ENCODE measurements at regions not wholly inside any gene's neighbourhood (a gene's known extent, or its start where the extent isn't known, plus 50 kb on each side); places are given as distances from the start of the nearest gene placed in this dataset.

DNA sequence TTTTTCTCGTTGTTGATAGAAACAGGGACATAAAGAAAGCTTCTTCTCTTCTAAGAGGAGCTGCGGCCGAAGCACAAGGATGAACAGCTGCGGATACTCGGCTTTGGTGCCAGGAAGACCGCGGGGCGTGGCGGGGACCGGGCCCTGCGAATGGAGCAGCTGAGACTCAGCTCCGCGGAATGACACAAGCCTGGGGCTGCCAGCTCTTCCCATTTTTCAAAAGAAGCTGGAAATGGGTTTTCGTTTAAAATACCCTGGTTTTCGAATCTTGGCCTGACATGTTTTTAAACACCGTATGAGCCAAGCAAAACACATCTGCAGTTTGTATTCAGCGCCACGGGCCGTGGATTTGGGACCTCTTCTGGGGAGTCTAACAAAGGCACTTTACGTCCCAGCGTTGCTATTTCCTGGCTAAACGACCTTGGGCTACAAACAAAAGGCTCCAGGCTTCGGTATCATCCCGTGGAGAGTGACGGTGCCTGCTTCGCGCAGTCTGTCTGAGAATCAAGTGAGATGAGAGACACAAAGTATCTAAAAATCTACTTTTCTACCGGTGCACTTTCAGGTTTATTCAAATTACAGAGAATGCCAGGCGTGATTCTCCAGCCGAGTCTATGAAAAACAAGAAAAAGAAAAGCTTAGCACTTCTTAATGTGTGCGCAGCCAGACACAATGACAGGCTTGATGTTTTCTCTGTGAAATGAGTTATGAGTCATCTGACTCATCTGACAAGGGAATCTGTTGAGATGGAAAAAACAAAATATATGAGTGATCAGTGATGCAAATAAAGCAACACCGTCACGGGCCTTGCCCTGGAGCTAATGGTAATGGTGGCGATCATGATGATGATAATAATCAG, 114.0 kb upstream of the TMEM132D start:
- no peak for DNase-seq
- TF ChIP-seq, protein P1, sequence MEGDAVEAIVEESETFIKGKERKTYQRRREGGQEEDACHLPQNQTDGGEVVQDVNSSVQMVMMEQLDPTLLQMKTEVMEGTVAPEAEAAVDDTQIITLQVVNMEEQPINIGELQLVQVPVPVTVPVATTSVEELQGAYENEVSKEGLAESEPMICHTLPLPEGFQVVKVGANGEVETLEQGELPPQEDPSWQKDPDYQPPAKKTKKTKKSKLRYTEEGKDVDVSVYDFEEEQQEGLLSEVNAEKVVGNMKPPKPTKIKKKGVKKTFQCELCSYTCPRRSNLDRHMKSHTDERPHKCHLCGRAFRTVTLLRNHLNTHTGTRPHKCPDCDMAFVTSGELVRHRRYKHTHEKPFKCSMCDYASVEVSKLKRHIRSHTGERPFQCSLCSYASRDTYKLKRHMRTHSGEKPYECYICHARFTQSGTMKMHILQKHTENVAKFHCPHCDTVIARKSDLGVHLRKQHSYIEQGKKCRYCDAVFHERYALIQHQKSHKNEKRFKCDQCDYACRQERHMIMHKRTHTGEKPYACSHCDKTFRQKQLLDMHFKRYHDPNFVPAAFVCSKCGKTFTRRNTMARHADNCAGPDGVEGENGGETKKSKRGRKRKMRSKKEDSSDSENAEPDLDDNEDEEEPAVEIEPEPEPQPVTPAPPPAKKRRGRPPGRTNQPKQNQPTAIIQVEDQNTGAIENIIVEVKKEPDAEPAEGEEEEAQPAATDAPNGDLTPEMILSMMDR (IDR thresholded peaks at IDR 0.05; ENCODE audit: borderline replicate concordance) = no peak

DNA sequence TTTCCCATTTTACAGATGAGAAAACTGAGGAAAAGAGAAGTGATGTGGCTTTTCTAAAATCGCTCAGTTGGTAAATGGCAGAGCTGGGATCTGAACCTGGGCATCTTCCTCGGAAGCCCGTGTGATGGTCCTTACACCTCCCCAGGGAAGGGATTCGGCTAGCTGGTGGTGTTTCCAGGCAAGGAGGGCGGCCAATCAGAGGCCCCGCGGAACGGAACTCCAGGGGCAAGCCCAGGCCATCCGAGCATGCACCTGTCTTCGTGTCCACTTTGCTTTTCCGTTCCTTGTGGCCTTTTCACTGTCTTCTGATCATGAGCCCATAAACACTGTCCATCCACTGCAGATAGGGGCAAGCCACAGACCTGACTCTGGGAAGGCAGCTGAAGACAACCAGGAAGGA, 114.8 kb upstream of the TMEM132D start:
- peaks cover 71% of the 10 kb centered on the region for H3K27me3 ChIP-seq (ENCODE audit: low read depth)
- no peak for DNase-seq
- TF ChIP-seq, protein P1 (IDR thresholded peaks at IDR 0.05; ENCODE audit: borderline replicate concordance) = no peak
- no peaks in the 10 kb centered on the region for H3K4me1 ChIP-seq
- H3K27ac ChIP-seq (replicated peaks) = no peak overlapping the region
- intact Hi-C loops (cut with micrococcal nuclease) = no loop called here
- no peak overlapping the region for H3K4me3 ChIP-seq
- no peaks in the 10 kb centered on the region for H3K36me3 ChIP-seq
- H3K9me3 ChIP-seq (replicated peaks) = no peaks in the 10 kb centered on the region

More for the DNA sequence above, 114.0 kb upstream of the TMEM132D start:
- no peak overlapping the region for H3K27ac ChIP-seq (replicated peaks)
- H3K4me1 ChIP-seq = no peaks in the 10 kb centered on the region
- no peaks in the 10 kb centered on the region for H3K36me3 ChIP-seq
- peaks cover 3% of the 10 kb centered on the region for H3K9me3 ChIP-seq (replicated peaks)
- intact Hi-C loops (cut with micrococcal nuclease) = no loop called here
- H3K4me3 ChIP-seq = no peak overlapping the region
- peaks cover 74% of the 10 kb centered on the region for H3K27me3 ChIP-seq (ENCODE audit: low read depth)

DNA sequence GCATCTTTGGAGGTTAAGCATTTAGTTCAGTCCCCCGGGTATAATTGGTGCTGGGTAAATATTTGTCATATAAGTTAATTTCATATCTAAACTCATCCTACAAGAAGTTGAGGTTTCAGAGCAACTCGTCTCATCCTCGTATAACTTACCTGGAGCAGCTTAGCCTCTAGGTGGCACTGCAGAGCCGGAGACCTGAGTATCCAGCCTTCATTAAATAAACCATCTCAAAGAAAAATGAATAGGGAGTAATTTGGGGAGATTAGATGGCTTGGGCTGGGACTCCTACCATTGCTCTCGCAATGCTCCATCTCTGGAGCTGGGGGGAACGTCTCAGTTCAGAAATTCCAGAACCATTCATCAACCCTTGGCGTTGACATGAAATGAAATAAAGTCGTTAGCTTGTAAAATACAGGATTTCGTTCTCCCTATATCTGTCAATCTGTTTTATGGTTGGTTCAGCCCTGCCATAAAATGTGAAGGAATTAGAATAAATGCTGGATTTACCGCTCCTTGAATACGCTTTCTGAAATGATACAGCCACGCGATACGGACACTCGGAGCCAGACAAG, 122.9 kb upstream of the TMEM132D start:
- Histone ChIP-seq H3K27me3 (ENCODE audit: low read depth) (peaks cover 77% of the 10 kb centered on the region), H3K9me3 (replicated peaks) (no peaks in the 10 kb centered on the region), H3K4me3 (no peak overlapping the region), H3K4me1 (no peaks in the 10 kb centered on the region), H3K27ac (replicated peaks) (no peak overlapping the region), H3K36me3 (no peaks in the 10 kb centered on the region)
- DNase-seq = no peak
- intact Hi-C loops (cut with micrococcal nuclease) = no loop called here
- TF ChIP-seq, protein P1 (IDR thresholded peaks at IDR 0.05; ENCODE audit: borderline replicate concordance) = peak; percentile 55

DNA sequence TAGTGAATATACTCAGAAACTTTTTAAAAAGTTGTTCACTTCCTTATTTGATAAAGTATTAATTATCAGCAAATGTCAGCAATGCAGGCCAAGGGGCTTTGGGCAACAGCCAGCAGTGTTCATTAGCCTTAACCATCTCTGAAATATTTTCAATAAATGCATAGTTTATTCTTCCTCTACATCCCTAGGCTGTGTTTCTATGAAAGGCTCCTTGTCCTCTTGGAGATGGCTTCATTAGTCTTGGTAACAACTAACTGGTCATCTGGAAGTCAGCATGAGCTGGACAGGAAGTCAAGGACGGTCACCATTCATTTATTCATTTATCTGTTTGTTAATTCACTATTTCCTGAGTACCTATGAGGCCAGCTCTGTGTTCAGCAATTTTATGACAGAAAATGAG, 124.0 kb upstream of the TMEM132D start:
- no peaks in the 10 kb centered on the region for H3K9me3 ChIP-seq (replicated peaks)
- DNase-seq = no peak
- H3K27ac ChIP-seq (replicated peaks) = no peak overlapping the region
- H3K4me1 ChIP-seq = no peaks in the 10 kb centered on the region
- intact Hi-C loops (cut with micrococcal nuclease) = no loop called here
- TF ChIP-seq, protein P1 (IDR thresholded peaks at IDR 0.05; ENCODE audit: borderline replicate concordance) = no peak
- H3K4me3 ChIP-seq = no peak overlapping the region
- H3K36me3 ChIP-seq = no peaks in the 10 kb centered on the region
- peaks cover 87% of the 10 kb centered on the region for H3K27me3 ChIP-seq (ENCODE audit: low read depth)

DNA sequence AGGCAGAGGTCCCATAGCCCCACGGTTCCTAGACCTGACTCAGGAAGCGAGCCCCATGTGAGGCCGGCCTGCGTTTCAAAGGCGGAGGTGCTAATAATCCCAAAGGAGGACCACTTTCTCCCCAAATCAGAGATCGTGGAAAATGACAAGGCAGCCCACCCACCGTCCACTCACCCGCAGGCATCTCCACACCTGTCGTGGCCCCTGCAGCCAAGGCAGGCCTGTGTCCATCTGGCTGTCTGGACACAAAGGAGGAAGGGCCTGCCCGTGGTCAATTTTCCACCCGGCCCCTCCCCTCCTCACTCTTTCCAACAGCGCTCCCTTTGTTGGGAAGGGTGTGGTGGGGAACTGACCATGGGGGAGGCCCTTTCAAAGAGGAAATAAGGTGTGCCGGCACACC, 125.3 kb upstream of the TMEM132D start:
- no peaks in the 10 kb centered on the region for H3K9me3 ChIP-seq (replicated peaks)
- no peak overlapping the region for H3K4me3 ChIP-seq
- TF ChIP-seq, protein P1 (IDR thresholded peaks at IDR 0.05; ENCODE audit: borderline replicate concordance) = no peak
- no peaks in the 10 kb centered on the region for H3K36me3 ChIP-seq
- no peak overlapping the region for H3K27ac ChIP-seq (replicated peaks)
- intact Hi-C loops (cut with micrococcal nuclease) = no loop called here
- H3K27me3 ChIP-seq (ENCODE audit: low read depth) = peaks cover 89% of the 10 kb centered on the region
- no peak for DNase-seq
- no peaks in the 10 kb centered on the region for H3K4me1 ChIP-seq
